GM06990 (cell line): ENCODE measurements at regions not wholly inside any gene's neighbourhood (a gene's known extent, or its start where the extent isn't known, plus 50 kb on each side); places are given as distances from the start of the nearest gene placed in this dataset.

Experiments used
- DNase-seq: peaks from one replicate; pipeline ENCODE4 v3.0.0-alpha.2; 2011; ENCODE audit not compliant: insufficient read length; ENCODE audit errors: extremely low read depth
- H3K27me3 ChIP-seq: replicated peaks from 2 replicates; pipeline ENCODE4 v1.6.0; 2011; ENCODE audit warnings: low read length; ENCODE audit not compliant: control insufficient read depth, insufficient read depth
- H3K36me3 ChIP-seq: 2 replicates; pipeline ENCODE4 v1.5.1; 2011; ENCODE audit warnings: low read length; ENCODE audit not compliant: control insufficient read depth, insufficient read depth
- H3K4me3 ChIP-seq: replicated peaks from 2 replicates; pipeline ENCODE4 v1.5.1; 2011; ENCODE audit warnings: low read depth, mild to moderate bottlenecking, control low read depth, low read length
- TF ChIP-seq, protein P1 (sequence below): IDR thresholded peaks from 2 replicates; pipeline ENCODE4 v1.5.1; 2011; ENCODE audit warnings: low read length, control low read depth, mild to moderate bottlenecking, inconsistent platforms; ENCODE audit not compliant: insufficient read depth, poor library complexity, severe bottlenecking

DNA sequence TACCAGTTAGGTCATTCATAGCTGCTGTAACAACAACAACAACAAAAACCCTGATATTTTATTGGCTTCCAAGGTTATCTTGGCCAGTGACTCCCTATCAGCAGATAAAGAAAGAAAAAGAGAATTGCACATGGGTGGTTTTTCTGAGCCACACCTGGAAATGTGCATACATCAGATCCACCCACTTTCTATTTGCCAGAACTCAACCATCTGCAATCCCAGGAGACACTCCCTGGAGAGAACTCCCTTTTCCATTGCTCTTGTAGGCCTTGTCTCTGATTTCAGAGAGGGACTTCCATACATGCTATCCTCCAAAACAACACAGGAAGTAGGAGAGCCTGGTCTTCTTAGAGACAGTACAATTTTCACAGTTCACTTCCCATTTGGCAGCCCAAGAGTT lies 74.9 kb upstream of the ZC3H11B start:
- DNase-seq = no peak
- H3K27me3 ChIP-seq = no peaks in the 10 kb centered on the region
- TF ChIP-seq, protein P1, sequence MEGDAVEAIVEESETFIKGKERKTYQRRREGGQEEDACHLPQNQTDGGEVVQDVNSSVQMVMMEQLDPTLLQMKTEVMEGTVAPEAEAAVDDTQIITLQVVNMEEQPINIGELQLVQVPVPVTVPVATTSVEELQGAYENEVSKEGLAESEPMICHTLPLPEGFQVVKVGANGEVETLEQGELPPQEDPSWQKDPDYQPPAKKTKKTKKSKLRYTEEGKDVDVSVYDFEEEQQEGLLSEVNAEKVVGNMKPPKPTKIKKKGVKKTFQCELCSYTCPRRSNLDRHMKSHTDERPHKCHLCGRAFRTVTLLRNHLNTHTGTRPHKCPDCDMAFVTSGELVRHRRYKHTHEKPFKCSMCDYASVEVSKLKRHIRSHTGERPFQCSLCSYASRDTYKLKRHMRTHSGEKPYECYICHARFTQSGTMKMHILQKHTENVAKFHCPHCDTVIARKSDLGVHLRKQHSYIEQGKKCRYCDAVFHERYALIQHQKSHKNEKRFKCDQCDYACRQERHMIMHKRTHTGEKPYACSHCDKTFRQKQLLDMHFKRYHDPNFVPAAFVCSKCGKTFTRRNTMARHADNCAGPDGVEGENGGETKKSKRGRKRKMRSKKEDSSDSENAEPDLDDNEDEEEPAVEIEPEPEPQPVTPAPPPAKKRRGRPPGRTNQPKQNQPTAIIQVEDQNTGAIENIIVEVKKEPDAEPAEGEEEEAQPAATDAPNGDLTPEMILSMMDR = no peak
- H3K4me3 ChIP-seq = no peak overlapping the region
- H3K36me3 ChIP-seq = no peaks in the 10 kb centered on the region

DNA sequence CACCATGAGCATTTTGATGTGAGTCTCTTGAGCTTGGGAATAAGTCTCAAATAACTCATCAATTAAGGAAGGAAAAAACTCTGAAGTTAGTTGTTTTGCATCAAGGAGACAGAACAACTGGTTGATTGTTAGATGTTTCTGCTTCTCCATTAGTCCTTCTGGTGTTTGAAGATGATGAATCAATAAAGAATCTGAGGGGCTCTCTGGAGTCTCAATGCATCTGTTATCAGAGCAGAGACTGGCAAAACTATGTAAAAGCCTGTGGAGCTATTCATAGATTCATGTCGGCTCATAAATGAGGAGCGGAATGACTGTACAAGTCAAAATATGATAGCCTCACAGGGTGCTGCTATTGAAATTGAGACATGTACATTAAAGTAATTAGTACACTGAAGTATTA lies 73.3 kb upstream of the ZC3H11B start:
- Histone ChIP-seq H3K27me3 (no peaks in the 10 kb centered on the region), H3K36me3 (no peaks in the 10 kb centered on the region), H3K4me3 (no peak overlapping the region)
- TF ChIP-seq, protein P1 = no peak
- DNase-seq = no peak

- TF ChIP-seq, protein P1 = no peak
- Histone ChIP-seq H3K27me3 (no peaks in the 10 kb centered on the region), H3K4me3 (no peak overlapping the region), H3K36me3 (no peaks in the 10 kb centered on the region)
- DNase-seq = no peak
Measured at GRCh38 chr1:219682788-219683187, 69.9 kb upstream of the ZC3H11B start.

DNA sequence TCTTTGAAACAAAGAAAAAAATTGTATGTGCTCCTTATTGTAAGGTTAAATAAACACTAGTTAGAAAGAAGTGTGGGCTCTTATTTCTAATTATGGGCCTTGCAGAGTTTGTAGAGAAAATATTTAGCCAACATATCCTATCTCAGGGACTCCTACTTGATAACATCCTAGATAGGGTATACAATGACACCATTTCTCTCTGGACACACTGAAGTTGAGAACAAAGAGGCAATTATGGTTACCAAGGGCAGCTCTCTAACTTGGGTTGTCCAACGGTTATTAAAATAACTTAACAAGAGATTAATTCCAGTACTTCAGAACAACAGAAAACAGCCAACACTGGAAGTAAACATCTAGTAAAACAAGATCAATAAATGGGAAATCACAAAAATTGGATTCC lies 69.0 kb upstream of the ZC3H11B start:
- TF ChIP-seq, protein P1 = no peak
- no peaks in the 10 kb centered on the region for H3K27me3 ChIP-seq
- H3K36me3 ChIP-seq = no peaks in the 10 kb centered on the region
- no peak overlapping the region for H3K4me3 ChIP-seq
- DNase-seq = no peak

GRCh38 chr1:219676012-219676765 lies 63.3 kb upstream of the ZC3H11B start:
- Histone ChIP-seq H3K27me3 (no peaks in the 10 kb centered on the region), H3K36me3 (no peaks in the 10 kb centered on the region), H3K4me3 (no peak overlapping the region)
- TF ChIP-seq, protein P1 = no peak
- no peak for DNase-seq
